ENCODE measurements at regions not wholly inside any gene's neighbourhood (a gene's known extent, or its start where the extent isn't known, plus 50 kb on each side); places are given as distances from the start of the nearest gene placed in this dataset.

DNA sequence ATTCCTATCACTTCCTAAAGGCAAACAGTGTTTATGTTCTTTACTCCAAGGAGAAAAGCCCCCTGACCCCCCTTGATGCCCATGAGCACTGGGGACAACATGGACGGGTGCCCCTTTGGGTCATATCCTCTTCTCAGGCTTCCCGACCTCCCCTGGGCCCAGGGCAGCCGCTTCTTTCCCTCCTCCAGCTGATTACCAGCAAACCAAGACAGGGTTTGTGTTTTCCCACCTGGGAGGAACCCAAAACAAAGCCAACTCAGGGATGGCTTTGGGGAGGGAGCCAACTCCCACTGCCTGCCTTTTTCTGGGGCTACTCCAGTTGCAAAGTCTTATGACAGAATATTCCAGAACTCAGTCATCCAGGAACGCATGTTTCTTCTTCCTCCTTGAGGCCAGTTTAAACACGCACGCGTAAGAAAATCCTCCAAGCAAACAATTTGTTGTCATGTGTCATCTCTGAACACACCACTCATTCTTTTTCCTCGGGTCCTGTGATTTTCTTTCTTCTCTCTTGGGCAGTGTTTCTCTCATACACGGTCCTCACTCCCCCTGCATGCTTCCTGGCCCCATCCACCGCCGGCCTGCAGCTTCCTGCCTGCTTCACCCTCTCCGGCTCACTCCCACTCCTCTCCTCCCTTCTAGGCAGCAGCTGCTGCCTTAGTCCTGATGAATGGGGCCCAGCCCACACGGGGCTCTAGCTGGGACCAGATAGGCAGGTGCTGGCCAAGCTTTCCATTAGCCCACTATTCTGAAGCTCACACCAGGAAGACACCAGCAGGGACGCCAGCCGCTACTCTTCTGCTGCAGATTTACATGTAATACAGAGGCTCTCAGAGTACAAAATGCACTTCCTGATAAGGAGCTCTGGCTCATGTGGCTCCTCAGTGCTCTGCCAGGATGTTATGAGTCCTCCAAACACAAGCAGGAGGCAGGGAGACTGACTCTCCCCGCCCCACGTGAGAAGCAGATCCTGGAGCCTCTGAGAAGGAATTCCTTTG, 116.7 kb upstream of the VOPP1 start:
- peak; percentile 48; the same call in 1 of the 2 replicates for TF ChIP-seq POLR2AphosphoS5 (IDR thresholded peaks at IDR 0.05; ENCODE audit: low read depth, low read length)

DNA sequence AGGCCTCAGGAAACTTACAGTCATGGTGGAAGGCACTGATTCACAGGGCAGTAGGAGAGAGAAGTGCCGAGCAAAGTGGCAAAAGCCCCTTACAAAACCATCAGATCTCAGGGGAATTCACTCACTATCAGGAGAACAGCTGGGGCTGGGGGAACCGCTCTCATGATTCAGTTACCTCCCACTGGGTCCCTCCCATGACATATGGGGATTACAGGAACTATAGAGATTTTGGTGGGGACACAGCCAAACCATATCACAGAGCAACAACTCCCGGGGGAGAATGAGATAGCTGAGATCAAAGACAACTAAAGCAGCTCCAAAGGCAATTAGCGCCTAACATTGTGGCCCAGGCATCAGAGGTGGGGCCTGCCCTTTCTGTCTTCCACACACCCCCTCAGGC, 85.4 kb upstream of the VOPP1 start:
- TF ChIP-seq SIN3A (IDR thresholded peaks at IDR 0.05; ENCODE audit: borderline replicate concordance, insufficient read depth, low read length) (no peak), POLR2AphosphoS5 (IDR thresholded peaks at IDR 0.05; ENCODE audit: low read depth, low read length) (no peak), TAF1 (IDR thresholded peaks at IDR 0.05; ENCODE audit: borderline replicate concordance, insufficient read depth, low read length) (no peak), FOXP2 (optimal IDR thresholded peaks at IDR 0.05; ENCODE audit: borderline replicate concordance, extremely low read depth, extremely low read length, insufficient read depth) (no peak)
- TF ChIP-seq, protein P1, sequence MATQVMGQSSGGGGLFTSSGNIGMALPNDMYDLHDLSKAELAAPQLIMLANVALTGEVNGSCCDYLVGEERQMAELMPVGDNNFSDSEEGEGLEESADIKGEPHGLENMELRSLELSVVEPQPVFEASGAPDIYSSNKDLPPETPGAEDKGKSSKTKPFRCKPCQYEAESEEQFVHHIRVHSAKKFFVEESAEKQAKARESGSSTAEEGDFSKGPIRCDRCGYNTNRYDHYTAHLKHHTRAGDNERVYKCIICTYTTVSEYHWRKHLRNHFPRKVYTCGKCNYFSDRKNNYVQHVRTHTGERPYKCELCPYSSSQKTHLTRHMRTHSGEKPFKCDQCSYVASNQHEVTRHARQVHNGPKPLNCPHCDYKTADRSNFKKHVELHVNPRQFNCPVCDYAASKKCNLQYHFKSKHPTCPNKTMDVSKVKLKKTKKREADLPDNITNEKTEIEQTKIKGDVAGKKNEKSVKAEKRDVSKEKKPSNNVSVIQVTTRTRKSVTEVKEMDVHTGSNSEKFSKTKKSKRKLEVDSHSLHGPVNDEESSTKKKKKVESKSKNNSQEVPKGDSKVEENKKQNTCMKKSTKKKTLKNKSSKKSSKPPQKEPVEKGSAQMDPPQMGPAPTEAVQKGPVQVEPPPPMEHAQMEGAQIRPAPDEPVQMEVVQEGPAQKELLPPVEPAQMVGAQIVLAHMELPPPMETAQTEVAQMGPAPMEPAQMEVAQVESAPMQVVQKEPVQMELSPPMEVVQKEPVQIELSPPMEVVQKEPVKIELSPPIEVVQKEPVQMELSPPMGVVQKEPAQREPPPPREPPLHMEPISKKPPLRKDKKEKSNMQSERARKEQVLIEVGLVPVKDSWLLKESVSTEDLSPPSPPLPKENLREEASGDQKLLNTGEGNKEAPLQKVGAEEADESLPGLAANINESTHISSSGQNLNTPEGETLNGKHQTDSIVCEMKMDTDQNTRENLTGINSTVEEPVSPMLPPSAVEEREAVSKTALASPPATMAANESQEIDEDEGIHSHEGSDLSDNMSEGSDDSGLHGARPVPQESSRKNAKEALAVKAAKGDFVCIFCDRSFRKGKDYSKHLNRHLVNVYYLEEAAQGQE (IDR thresholded peaks at IDR 0.05; ENCODE audit: insufficient read depth in 1 of 2, low read depth in 2 of 2, low read length in 2 of 2), result no peak

DNA sequence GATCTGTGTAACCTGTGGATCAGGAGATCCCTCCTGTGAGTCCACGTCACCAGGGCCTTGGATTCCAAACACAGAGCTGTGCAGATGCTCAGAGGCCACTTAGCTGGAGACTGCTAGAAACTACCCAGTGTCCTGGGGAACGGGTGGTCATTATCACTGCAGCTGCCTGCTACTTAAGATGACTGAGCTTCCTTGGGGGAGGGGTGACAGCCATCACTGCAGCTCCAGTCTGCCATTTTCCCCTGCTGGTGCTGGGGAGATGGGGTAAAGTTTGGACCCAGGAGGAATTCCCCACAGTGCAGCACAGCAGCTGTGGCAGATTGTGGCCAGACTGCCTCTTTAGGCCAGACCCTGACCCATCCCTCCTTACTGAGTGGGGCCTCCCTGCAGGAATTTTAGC, 78.8 kb upstream of the VOPP1 start:
- TF ChIP-seq POLR2AphosphoS5 (IDR thresholded peaks at IDR 0.05; ENCODE audit: low read depth, low read length), result no peak

DNA sequence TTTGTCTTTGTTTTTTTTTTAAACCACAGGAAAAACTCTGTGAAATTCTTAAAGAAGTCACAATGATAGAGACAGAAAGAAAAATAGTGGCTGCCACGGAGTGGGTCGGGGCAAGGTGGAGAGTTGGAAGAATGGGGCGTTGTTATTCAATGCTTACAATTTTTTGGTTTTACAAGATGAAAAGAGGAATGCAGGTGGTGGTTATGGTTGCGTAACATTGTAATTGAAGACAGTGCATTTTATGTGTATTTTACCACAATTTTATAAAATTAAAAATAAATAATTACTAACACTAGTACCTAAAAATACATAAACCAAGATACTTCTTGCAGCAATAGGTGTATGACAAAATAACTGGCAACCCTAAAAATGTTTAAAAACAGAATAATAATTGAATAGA, 76.9 kb upstream of the VOPP1 start:
- TF ChIP-seq SIN3A (IDR thresholded peaks at IDR 0.05; ENCODE audit: borderline replicate concordance, insufficient read depth, low read length) (no peak), POLR2AphosphoS5 (IDR thresholded peaks at IDR 0.05; ENCODE audit: low read depth, low read length) (no peak), FOXP2 (optimal IDR thresholded peaks at IDR 0.05; ENCODE audit: borderline replicate concordance, extremely low read depth, extremely low read length, insufficient read depth) (no peak), TAF1 (IDR thresholded peaks at IDR 0.05; ENCODE audit: borderline replicate concordance, insufficient read depth, low read length) (no peak)
- TF ChIP-seq, protein P1 (IDR thresholded peaks at IDR 0.05; ENCODE audit: insufficient read depth in 1 of 2, low read depth in 2 of 2, low read length in 2 of 2), result no peak

DNA sequence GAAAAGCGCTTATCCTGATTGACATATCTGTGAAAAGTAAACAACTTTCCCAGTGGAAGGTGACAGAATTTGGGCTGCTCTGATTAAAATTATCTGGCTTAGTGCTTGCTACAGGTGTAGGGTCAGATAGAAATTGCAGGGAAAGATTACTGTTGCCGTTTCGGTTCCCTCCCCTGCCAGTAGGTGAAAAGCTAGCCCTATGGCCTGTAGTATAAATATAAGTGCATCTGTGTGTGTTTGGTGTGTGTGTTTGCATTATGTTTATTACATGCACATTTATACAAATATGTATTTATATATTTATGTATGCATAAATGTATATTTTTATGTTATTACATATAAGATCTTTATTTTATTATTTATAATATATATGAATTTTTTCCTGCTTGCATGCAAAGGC, 72.3 kb upstream of the VOPP1 start:
- no peak for TF ChIP-seq POLR2AphosphoS5 (IDR thresholded peaks at IDR 0.05; ENCODE audit: low read depth, low read length)
- TF ChIP-seq TAF1 (IDR thresholded peaks at IDR 0.05; ENCODE audit: borderline replicate concordance, insufficient read depth, low read length), result no peak
- TF ChIP-seq, protein P1 (IDR thresholded peaks at IDR 0.05; ENCODE audit: insufficient read depth in 1 of 2, low read depth in 2 of 2, low read length in 2 of 2), result no peak
- TF ChIP-seq SIN3A (IDR thresholded peaks at IDR 0.05; ENCODE audit: borderline replicate concordance, insufficient read depth, low read length), result no peak
- TF ChIP-seq FOXP2 (optimal IDR thresholded peaks at IDR 0.05; ENCODE audit: borderline replicate concordance, extremely low read depth, extremely low read length, insufficient read depth), result no peak

DNA sequence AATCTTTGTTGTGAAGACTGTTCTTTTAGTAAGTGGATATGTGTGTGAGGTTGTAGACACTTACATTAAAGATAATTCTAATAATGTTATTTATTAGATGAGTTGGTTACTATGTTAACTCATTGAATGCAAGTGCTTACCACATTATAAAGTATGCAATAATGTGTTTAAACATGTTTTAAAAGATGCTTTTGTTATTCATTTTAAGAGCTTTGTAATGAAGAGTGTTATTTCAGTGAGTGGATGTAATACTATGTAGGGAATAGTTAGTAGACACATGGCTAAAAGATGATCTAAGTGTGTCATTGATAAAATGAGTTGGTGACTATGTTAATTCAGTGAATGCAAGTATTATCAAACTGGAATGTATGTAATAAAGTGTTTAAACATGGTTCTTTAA, 70.0 kb upstream of the VOPP1 start:
- TF ChIP-seq, protein P1 (IDR thresholded peaks at IDR 0.05; ENCODE audit: insufficient read depth in 1 of 2, low read depth in 2 of 2, low read length in 2 of 2), result no peak

All from PFSK-1 (cell line).